Activated naive CD4-positive, alpha-beta T cell treated with anti-CD3 and anti-CD28 coated beads, Interleukin-2, amount 10 ng/mL, durations not matched to agents 7 days and 5 days (primary cell): ENCODE measurements at regions not wholly inside any gene's neighbourhood (a gene's known extent, or its start where the extent isn't known, plus 50 kb on each side); places are given as distances from the start of the nearest gene placed in this dataset.

ENCODE experiments used
- CTCF ChIA-PET: fragments of 350-600 bp; sonication (Branson Sonifier 250); formaldehyde crosslinking; loops from one replicate; lab custom pipeline; 2021; ENCODE audit warnings: antibody characterized with exemption; lab: Charles Lee
- DNase-seq: peaks from one replicate; pipeline ENCODE4 v3.0.0-alpha.2; 2020
- H3K27ac Mint-ChIP-seq: one replicate; pipeline ENCODE4 v1.8.0; 2021; ENCODE audit warnings: mild to moderate bottlenecking, moderate library complexity, mixed read lengths
- H3K27me3 Mint-ChIP-seq: one replicate; pipeline ENCODE4 v1.8.0; 2021; ENCODE audit warnings: mild to moderate bottlenecking, mixed read lengths
- H3K36me3 Mint-ChIP-seq: one replicate; pipeline ENCODE4 v1.8.0; 2021; ENCODE audit warnings: mixed read lengths
- H3K4me1 Mint-ChIP-seq: one replicate; pipeline ENCODE4 v1.8.0; 2021; ENCODE audit warnings: mixed read lengths
- H3K4me3 Mint-ChIP-seq: one replicate; pipeline ENCODE4 v1.8.0; 2021; ENCODE audit warnings: mild to moderate bottlenecking, moderate library complexity, mixed read lengths
- H3K9me3 Mint-ChIP-seq: one replicate; pipeline ENCODE4 v1.8.0; 2021; ENCODE audit warnings: mixed read lengths

DNA sequence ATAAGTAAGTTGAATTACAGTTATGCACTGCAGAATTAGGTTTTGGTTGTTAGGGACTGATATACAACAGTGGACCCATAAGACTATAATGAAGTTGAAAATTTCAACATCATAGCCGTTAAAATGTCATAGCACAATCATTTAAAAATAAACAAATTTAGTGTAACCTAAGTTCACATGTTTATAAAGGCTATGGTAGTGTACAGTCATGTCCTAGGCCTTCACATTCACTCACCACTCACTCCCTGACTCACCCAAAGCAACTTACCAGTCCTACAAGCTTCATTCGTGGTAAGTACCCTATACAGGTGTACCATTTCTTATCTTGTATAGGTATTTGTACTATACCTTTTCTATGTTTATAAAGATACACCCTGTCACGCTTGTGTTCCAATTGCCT lies 113.7 kb downstream of the RAB11FIP2 start:
- CTCF ChIA-PET: no interaction called here
- Mint-ChIP-seq H3K4me3 (no peak overlapping the region), H3K27ac (no peak overlapping the region), H3K36me3 (no peaks in the 10 kb centered on the region), H3K4me1 (no peaks in the 10 kb centered on the region), H3K9me3 (no peaks in the 10 kb centered on the region), H3K27me3 (peaks cover 6% of the 10 kb centered on the region)
- no peak for DNase-seq

DNA sequence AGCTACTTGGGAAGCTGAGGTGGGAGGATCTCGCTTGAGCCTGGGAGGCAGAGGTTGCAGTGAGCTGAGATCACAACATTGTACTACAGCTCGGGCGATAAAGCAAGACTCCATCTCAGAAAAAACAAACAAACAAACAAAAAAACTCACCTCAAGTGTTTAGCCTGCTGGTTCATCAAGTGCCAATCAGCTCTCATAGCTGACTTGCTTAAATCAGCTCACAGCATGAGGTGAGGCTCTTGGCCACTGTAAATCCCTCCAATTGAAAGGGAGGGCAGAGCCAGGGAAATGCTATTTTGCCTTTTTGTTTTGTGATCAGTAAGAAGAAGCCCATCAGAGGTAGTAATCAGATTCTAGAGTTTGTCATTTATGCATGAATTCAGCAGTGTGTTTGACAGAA lies 112.3 kb downstream of the RAB11FIP2 start:
- CTCF ChIA-PET: no interaction called here
- H3K36me3 Mint-ChIP-seq: no peaks in the 10 kb centered on the region
- no peak overlapping the region for H3K4me3 Mint-ChIP-seq
- H3K4me1 Mint-ChIP-seq: no peaks in the 10 kb centered on the region
- H3K27ac Mint-ChIP-seq: no peak overlapping the region
- H3K27me3 Mint-ChIP-seq: peaks cover under 1% of the 10 kb centered on the region
- no peaks in the 10 kb centered on the region for H3K9me3 Mint-ChIP-seq
- no peak for DNase-seq

DNA sequence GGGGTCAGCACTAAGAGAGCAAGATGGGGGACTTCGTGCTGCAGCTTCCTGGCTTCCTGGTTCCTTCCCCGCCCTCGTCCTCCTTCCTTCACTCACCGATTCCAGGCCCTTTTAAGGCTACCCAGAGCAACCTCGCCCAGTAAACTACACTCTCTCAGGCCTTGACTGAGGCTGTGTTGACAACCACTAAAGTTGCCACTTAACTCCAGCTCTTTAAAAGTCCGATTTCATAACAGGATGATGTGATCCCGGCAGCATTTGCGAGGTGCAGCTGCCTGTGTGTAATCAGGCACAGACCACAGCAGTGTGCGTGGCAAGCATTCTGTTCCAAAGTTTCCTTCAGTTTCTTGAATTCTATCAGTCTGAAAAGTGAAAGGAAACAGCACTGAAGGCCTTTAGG lies 110.6 kb downstream of the RAB11FIP2 start:
- H3K4me3 Mint-ChIP-seq: no peak overlapping the region
- no peaks in the 10 kb centered on the region for H3K9me3 Mint-ChIP-seq
- no peaks in the 10 kb centered on the region for H3K4me1 Mint-ChIP-seq
- CTCF ChIA-PET: no interaction called here
- H3K36me3 Mint-ChIP-seq: no peaks in the 10 kb centered on the region
- no peak for DNase-seq
- no peaks in the 10 kb centered on the region for H3K27me3 Mint-ChIP-seq
- H3K27ac Mint-ChIP-seq: no peak overlapping the region

DNA sequence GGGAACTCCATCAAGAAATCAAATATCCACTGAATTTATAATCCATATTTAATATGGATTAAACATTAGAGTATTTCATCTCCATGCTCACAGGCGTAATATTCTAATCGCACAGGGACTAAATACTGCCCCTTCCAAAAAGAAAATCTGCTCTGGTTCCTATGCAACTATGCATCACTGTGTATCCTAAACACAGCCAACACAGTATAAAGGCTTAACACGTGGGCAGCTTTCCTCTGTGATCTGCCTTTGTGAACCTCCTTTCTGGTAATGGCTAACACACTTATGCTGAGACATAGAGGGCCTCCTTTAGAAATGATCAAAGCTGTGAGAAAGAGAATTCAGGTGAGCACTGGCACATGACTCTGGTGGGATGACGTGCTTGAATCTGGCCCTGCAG lies 110.2 kb downstream of the RAB11FIP2 start:
- CTCF ChIA-PET: no interaction called here
- H3K27ac Mint-ChIP-seq: no peak overlapping the region
- no peak for DNase-seq
- no peaks in the 10 kb centered on the region for H3K27me3 Mint-ChIP-seq
- H3K4me3 Mint-ChIP-seq: no peak overlapping the region
- H3K9me3 Mint-ChIP-seq: no peaks in the 10 kb centered on the region
- H3K36me3 Mint-ChIP-seq: no peaks in the 10 kb centered on the region
- H3K4me1 Mint-ChIP-seq: no peaks in the 10 kb centered on the region

DNA sequence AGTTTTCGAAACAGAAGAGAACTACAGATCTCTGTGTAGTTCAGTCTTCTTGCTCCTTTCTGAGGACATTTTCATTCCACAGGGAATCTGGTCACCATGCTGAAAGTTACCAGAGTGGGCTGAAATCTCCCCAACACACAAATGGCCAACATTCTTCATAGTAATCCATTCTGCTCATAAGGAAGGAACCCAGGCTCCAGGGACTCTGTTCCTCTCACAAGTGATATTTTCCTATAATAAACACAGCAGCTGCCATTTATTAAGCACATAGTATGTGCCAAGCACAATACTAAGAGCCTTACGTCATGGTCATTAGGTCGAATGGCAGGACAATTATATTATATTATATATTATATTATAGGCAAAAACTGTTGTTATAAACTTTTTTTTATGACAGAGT lies 109.8 kb downstream of the RAB11FIP2 start:
- DNase-seq: no peak
- Mint-ChIP-seq H3K27ac (no peak overlapping the region), H3K36me3 (no peaks in the 10 kb centered on the region), H3K4me3 (no peak overlapping the region), H3K9me3 (no peaks in the 10 kb centered on the region), H3K27me3 (no peaks in the 10 kb centered on the region), H3K4me1 (no peaks in the 10 kb centered on the region)
- CTCF ChIA-PET: no interaction called here

DNA sequence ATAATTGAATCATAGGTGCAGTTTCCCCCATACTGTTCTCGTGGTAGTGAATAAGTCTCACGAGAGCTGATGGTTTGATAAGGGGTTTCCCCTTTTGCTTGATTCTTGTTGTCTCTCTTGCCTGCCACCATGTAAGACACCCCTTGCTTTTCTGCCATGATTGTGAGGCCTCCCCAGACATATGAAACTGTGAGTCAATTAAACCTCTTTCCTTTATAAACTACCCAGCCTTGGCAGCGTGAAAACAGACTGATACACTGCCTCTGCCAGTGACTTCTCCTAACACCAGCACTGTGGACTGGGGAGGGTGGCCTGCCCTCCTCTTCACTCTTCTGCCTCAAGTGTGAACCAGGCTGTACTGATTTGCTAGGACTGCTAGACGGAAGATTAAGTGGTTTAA lies 108.6 kb downstream of the RAB11FIP2 start:
- no peaks in the 10 kb centered on the region for H3K9me3 Mint-ChIP-seq
- no peak overlapping the region for H3K4me3 Mint-ChIP-seq
- CTCF ChIA-PET: no interaction called here
- no peaks in the 10 kb centered on the region for H3K27me3 Mint-ChIP-seq
- DNase-seq: no peak
- H3K36me3 Mint-ChIP-seq: no peaks in the 10 kb centered on the region
- no peak overlapping the region for H3K27ac Mint-ChIP-seq
- H3K4me1 Mint-ChIP-seq: no peaks in the 10 kb centered on the region

DNA sequence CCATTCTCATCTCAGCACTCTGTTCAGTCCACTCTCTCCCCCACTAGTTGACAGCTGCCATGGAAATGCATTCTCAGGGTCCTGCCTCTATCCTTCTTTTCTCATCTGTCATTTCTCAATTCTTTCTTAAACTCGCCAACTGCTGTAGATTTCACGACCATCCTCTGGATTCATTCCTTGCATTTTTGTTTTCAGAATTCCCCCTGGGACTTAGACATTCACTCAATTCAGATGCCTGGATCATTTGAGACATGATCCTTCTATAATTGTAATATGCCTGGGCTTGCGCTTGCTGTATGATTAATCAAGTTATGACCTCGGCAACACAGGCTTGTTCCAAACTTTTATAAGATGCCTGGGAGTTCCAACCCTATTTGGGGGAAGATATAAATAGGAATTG lies 104.5 kb downstream of the RAB11FIP2 start:
- H3K27me3 Mint-ChIP-seq: no peaks in the 10 kb centered on the region
- no peak for DNase-seq
- CTCF ChIA-PET: no interaction called here
- H3K4me3 Mint-ChIP-seq: no peak overlapping the region
- H3K36me3 Mint-ChIP-seq: no peaks in the 10 kb centered on the region
- H3K27ac Mint-ChIP-seq: no peak overlapping the region
- no peaks in the 10 kb centered on the region for H3K4me1 Mint-ChIP-seq
- H3K9me3 Mint-ChIP-seq: no peaks in the 10 kb centered on the region

DNA sequence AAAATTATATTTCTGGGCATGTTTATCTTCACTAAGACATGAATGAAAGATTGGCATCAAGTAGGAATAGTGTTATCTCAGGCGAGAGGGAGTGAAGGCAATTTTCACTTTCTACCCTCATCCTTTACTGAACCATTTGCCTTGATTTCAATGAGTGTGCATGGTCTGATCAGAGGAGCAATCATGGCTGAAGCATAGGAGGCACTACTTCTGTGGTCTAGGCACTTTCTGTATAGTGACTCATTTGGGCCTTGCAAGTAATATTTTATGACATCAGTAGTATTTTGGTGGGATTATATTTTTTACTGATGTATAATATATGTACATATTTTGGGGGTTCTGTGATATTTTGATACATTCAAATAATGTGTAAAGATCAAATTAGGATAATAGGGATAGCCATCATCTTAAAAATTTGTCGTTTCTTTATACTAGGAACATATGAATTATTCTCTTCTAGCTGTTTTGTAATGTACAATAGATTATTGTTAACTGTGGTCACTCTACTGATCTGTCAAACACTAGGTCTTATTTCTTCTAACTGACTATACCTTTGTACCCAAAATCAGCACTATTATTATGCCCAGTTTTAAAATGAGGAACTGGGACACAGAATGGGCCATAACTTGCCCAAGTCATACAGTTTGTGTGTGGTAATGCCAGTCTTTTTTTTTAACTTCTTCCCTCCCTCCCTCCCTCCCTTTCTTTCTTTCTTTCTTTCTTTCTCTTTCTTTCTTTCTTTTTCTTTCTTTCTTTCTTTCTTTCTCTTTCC lies 101.9 kb downstream of the RAB11FIP2 start:
- H3K36me3 Mint-ChIP-seq: no peaks in the 10 kb centered on the region
- no peaks in the 10 kb centered on the region for H3K9me3 Mint-ChIP-seq
- H3K27me3 Mint-ChIP-seq: no peaks in the 10 kb centered on the region
- H3K4me1 Mint-ChIP-seq: no peaks in the 10 kb centered on the region
- DNase-seq: no peak
- no peak overlapping the region for H3K4me3 Mint-ChIP-seq
- H3K27ac Mint-ChIP-seq: no peak overlapping the region
- CTCF ChIA-PET: no interaction called here

DNA sequence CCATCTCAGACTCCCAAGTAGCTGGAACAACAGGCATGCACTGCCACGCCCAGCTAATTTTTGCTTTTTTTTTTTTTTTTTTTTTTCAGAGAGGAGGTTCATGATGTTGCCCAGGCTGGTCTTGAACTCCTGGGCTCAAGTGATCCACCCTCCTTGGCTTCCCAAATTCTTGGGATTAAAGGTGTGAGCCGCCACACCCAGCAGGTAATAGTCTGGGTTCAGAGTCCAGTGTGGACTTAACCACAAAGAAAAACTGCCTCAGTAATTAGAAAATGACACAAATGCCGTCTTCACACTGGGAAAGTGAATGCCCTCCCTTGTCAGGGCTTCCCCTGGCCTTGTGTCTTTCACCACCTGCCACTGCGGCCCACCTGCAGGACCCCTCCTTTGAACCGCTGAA lies 101.1 kb downstream of the RAB11FIP2 start:
- no peaks in the 10 kb centered on the region for H3K36me3 Mint-ChIP-seq
- no peak overlapping the region for H3K4me3 Mint-ChIP-seq
- CTCF ChIA-PET: no interaction called here
- no peaks in the 10 kb centered on the region for H3K4me1 Mint-ChIP-seq
- DNase-seq: no peak
- H3K27ac Mint-ChIP-seq: no peak overlapping the region
- H3K27me3 Mint-ChIP-seq: peaks cover 3% of the 10 kb centered on the region
- H3K9me3 Mint-ChIP-seq: no peaks in the 10 kb centered on the region

DNA sequence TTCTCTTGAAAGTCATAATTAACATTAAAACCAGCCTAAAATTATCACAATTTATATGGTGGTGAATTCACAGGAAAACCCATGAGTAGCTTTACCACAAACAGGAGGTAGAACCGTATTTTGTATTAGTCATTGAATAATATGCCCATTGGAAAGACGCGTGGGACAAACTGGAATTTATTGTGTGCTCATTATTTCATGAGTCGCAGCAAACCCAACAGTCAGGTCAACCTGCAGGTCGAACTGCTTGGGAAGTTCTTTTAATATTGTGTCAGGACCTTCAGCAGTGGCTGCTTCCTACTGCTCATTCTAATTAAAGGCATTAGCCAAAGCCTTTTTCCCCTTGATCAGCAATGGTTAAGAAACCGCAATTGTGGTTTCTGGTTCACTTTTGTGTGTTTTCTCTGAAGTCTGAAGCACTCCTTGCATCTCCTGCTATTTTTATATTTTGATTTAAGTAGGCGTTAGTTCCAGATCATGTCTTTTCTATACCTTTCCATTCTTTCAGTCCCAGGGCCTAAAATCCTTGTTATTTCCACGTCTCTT lies 100.1 kb downstream of the RAB11FIP2 start:
- no peaks in the 10 kb centered on the region for H3K36me3 Mint-ChIP-seq
- H3K27me3 Mint-ChIP-seq: peaks cover 8% of the 10 kb centered on the region
- no peaks in the 10 kb centered on the region for H3K9me3 Mint-ChIP-seq
- no peak overlapping the region for H3K27ac Mint-ChIP-seq
- no peak overlapping the region for H3K4me3 Mint-ChIP-seq
- CTCF ChIA-PET: no interaction called here
- DNase-seq: no peak
- H3K4me1 Mint-ChIP-seq: no peaks in the 10 kb centered on the region

DNA sequence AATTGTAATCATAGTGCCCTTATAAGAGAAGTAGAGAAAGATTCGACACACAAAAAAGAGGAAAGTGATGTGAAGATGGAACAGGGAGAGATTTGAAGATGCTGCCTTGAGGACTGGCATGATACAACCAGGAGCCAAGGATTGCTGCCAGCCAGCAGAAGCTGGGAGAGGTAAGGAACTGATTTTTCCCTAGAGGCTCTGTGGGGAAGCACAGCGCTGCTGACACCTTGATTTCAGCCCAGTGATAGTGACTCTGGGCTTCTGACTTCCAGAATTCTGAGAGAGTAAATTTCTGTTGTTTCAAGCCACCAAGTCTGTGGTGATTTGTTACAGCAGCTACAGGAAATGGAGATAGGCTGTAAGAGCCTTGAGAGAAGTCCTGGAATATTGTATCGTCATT lies 98.2 kb downstream of the RAB11FIP2 start:
- H3K27me3 Mint-ChIP-seq: peaks cover 8% of the 10 kb centered on the region
- DNase-seq: no peak
- CTCF ChIA-PET: no interaction called here
- H3K36me3 Mint-ChIP-seq: no peaks in the 10 kb centered on the region
- no peak overlapping the region for H3K4me3 Mint-ChIP-seq
- no peaks in the 10 kb centered on the region for H3K9me3 Mint-ChIP-seq
- H3K4me1 Mint-ChIP-seq: no peaks in the 10 kb centered on the region
- H3K27ac Mint-ChIP-seq: no peak overlapping the region

DNA sequence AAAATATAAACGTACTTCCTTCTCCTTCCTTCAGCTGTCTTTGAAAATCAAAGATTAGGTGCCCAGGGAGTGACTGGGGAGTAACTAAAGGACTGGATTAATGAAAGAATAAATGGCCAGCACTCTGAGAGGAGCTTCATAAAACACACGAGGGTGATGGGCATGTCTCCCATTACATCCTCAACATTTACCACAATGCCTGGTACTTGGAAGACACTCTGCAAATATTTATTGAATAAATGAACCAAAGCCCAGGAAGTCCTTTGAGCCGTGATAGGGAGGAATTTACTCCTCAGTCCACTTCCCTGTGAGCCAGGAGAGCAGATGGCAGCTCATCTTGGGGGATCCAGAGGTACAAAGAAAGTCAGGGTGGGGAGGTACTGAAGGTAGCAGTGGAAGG lies 96.3 kb downstream of the RAB11FIP2 start:
- peaks cover 13% of the 10 kb centered on the region for H3K27me3 Mint-ChIP-seq
- no peak for DNase-seq
- H3K4me1 Mint-ChIP-seq: no peaks in the 10 kb centered on the region
- no peaks in the 10 kb centered on the region for H3K9me3 Mint-ChIP-seq
- H3K4me3 Mint-ChIP-seq: no peak overlapping the region
- CTCF ChIA-PET: no interaction called here
- no peak overlapping the region for H3K27ac Mint-ChIP-seq
- H3K36me3 Mint-ChIP-seq: no peaks in the 10 kb centered on the region
